Keratinocyte (primary cell): ENCODE measurements at regions not wholly inside any gene's neighbourhood (a gene's known extent, or its start where the extent isn't known, plus 50 kb on each side); places are given as distances from the start of the nearest gene placed in this dataset.

Experiments used
- EZH2 ChIP-seq: IDR thresholded peaks from one replicate; pipeline ENCODE4 v1.6.1; 2012; ENCODE audit warnings: inconsistent platforms, mild to moderate bottlenecking, low read length, moderate library complexity
- TF ChIP-seq, protein P1 (sequence below), 3 experiments: IDR thresholded peaks in 1 of 3; conservative IDR thresholded peaks in 1 of 3; optimal IDR thresholded peaks in 1 of 3; 2 replicates in 2 of 3; 3 replicates in 1 of 3; pipeline versions ENCODE3 to v1.5.1; 2011; ENCODE audit warnings: low read length in 3 of 3, mild to moderate bottlenecking in 3 of 3, moderate library complexity in 2 of 3, control low read depth in 1 of 3, inconsistent platforms in 1 of 3; ENCODE audit not compliant: insufficient read depth in 2 of 3; ENCODE audit errors: extremely low read depth in 1 of 3

DNA sequence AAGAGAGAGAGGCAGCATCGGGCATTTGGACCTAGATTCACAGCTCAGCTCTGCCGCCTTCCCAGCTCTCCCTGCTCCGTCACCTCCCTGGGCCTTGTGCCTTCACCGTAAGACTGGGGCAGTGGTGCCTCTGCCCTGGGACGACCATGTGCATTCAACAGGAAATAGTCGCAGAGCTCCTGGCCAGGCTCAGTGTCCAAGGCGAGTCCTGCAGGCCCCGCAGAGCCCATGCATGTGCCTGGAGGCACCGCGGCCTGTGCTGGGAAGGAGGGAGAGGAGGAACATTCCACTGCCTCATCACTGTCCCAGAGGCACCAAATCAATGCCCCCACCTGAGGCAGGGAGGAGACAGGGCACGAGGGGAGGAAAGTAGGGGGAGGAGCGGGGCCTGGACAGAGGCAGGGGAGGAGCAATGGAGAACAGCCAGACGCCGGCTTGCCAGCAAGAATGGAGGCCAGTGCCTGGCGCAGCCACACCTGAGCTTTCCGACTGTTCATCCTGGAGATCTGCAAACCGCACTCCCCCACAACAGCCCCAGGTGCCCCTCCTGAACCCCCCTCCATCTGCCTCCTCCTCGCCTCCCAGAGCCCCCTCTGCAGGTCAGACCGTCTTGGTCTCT, 74.4 kb upstream of the PRR5 start:
- TF ChIP-seq, protein P1, sequence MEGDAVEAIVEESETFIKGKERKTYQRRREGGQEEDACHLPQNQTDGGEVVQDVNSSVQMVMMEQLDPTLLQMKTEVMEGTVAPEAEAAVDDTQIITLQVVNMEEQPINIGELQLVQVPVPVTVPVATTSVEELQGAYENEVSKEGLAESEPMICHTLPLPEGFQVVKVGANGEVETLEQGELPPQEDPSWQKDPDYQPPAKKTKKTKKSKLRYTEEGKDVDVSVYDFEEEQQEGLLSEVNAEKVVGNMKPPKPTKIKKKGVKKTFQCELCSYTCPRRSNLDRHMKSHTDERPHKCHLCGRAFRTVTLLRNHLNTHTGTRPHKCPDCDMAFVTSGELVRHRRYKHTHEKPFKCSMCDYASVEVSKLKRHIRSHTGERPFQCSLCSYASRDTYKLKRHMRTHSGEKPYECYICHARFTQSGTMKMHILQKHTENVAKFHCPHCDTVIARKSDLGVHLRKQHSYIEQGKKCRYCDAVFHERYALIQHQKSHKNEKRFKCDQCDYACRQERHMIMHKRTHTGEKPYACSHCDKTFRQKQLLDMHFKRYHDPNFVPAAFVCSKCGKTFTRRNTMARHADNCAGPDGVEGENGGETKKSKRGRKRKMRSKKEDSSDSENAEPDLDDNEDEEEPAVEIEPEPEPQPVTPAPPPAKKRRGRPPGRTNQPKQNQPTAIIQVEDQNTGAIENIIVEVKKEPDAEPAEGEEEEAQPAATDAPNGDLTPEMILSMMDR (optimal IDR thresholded peaks at IDR 0.05 in 1 of 3, IDR thresholded peaks at IDR 0.05 in 1 of 3, conservative IDR thresholded peaks at IDR 0.05 in 1 of 3; ENCODE audit: extremely low read depth in 1 of 3, insufficient read depth in 2 of 3, low read length in 3 of 3) = no peak
- TF ChIP-seq EZH2 = no peak
